ENCODE measurements at regions not wholly inside any gene's neighbourhood (a gene's known extent, or its start where the extent isn't known, plus 50 kb on each side); places are given as distances from the start of the nearest gene placed in this dataset.

DNA sequence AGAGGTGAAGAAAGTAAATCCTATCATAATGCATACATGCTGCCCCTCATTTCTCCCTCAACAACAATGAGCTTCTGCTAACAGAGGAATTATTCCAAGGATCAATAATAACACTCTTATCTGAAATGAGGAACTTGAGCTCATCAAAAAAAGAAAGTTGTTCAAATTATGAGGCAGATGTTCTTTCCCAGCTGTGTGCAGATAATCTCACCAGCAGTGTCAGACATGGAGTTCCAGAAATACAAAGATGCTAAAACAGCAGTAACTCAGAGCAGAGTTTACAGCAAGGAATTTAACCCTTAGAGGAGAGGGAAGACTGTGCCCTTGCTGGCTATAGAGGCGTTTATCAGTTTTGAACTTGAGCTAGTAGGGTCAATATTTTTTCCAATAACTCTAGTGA is 153.1 kb downstream of the TRIM36 start:
- no peaks in the 10 kb centered on the region for H3K4me1 Mint-ChIP-seq (ENCODE audit: low read depth)
- no peaks in the 10 kb centered on the region for H3K9me3 Mint-ChIP-seq
- intact Hi-C loops (cut with micrococcal nuclease) = no loop called here
- no peak overlapping the region for H3K27ac Mint-ChIP-seq
- no peaks in the 10 kb centered on the region for H3K27me3 Mint-ChIP-seq (ENCODE audit: insufficient read depth)
- H3K36me3 Mint-ChIP-seq (ENCODE audit: low read depth) = no peaks in the 10 kb centered on the region
- H3K4me3 Mint-ChIP-seq = no peak overlapping the region
- DNase-seq (ENCODE audit: low spot score) = no peak

DNA sequence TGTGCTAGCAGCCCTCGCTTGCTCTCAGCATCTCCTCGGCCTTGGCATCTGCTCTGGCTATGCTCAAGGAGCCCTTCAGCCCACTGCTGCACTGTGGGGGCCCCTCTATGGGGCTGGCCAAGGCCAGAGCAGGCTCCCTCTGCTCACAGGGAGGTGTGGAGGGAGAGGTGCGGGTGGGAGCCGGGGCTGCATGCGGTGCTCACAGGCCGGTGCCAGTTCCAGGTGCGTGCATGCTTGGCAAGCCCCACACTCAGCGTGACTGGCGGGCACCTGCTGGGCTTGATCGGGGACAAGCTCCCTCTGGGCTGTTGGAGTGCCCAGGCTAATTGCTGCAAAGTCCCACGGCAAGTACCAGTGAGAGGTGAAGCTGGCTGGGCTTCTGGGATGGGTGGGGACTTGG is 170.5 kb downstream of the TRIM36 start:
- intact Hi-C loops (cut with micrococcal nuclease) = no loop called here
- no peaks in the 10 kb centered on the region for H3K27me3 Mint-ChIP-seq (ENCODE audit: insufficient read depth)
- no peaks in the 10 kb centered on the region for H3K9me3 Mint-ChIP-seq

GRCh38 chr5:114989512-114989911 is 180.2 kb downstream of the TRIM36 start:
- no peaks in the 10 kb centered on the region for H3K27me3 Mint-ChIP-seq (ENCODE audit: insufficient read depth)
- DNase-seq (ENCODE audit: low spot score) = no peak

More for the DNA sequence above, 170.5 kb downstream of the TRIM36 start:
- no peak overlapping the region for H3K27ac Mint-ChIP-seq
- no peak overlapping the region for H3K4me3 Mint-ChIP-seq
- no peak for DNase-seq (ENCODE audit: low spot score)
- no peaks in the 10 kb centered on the region for H3K36me3 Mint-ChIP-seq (ENCODE audit: low read depth)
- no peaks in the 10 kb centered on the region for H3K4me1 Mint-ChIP-seq (ENCODE audit: low read depth)

GRCh38 chr5:114988096-114988495 is 181.6 kb downstream of the TRIM36 start:
- H3K27ac Mint-ChIP-seq = no peak overlapping the region
- intact Hi-C loops (cut with micrococcal nuclease) = no loop called here

More at GRCh38 chr5:114989512-114989911, 180.2 kb downstream of the TRIM36 start:
- no peaks in the 10 kb centered on the region for H3K36me3 Mint-ChIP-seq (ENCODE audit: low read depth)
- no peaks in the 10 kb centered on the region for H3K9me3 Mint-ChIP-seq
- H3K27ac Mint-ChIP-seq = no peak overlapping the region
- no peaks in the 10 kb centered on the region for H3K4me1 Mint-ChIP-seq (ENCODE audit: low read depth)
- H3K4me3 Mint-ChIP-seq = no peak overlapping the region
- intact Hi-C loops (cut with micrococcal nuclease) = no loop called here

GRCh38 chr5:114984796-114985195 is 184.9 kb downstream of the TRIM36 start:
- Mint-ChIP-seq H3K36me3 (ENCODE audit: low read depth) (no peaks in the 10 kb centered on the region), H3K9me3 (no peaks in the 10 kb centered on the region), H3K4me1 (ENCODE audit: low read depth) (no peaks in the 10 kb centered on the region), H3K27ac (no peak overlapping the region), H3K27me3 (ENCODE audit: insufficient read depth) (no peaks in the 10 kb centered on the region), H3K4me3 (no peak overlapping the region)
- DNase-seq (ENCODE audit: low spot score) = no peak
- intact Hi-C loops (cut with micrococcal nuclease) = no loop called here

More at GRCh38 chr5:114988096-114988495, 181.6 kb downstream of the TRIM36 start:
- Mint-ChIP-seq H3K9me3 (no peaks in the 10 kb centered on the region), H3K4me1 (ENCODE audit: low read depth) (no peaks in the 10 kb centered on the region), H3K27me3 (ENCODE audit: insufficient read depth) (no peaks in the 10 kb centered on the region), H3K4me3 (no peak overlapping the region), H3K36me3 (ENCODE audit: low read depth) (no peaks in the 10 kb centered on the region)
- no peak for DNase-seq (ENCODE audit: low spot score)

DNA sequence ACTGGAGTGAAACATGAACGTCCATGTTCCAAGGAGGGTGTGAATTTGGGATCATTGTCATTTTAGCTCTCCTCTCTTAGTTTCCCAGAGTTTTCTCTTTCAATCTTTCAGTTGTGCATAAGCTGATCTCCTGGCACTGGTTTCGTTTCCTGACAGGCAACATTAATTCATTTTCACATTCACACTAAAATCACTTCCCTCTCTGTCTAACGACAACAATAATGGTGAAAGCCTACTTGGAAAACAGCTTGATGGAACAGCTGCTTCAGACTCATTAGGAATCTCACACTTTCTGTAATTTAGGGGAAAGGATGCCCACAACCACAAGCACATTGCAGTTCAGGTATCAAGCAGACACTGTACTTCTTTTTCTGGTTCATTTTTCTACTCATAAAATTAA is 188.6 kb downstream of the TRIM36 start:
- Mint-ChIP-seq H3K36me3 (ENCODE audit: low read depth) (no peaks in the 10 kb centered on the region), H3K4me1 (ENCODE audit: low read depth) (no peaks in the 10 kb centered on the region), H3K9me3 (no peaks in the 10 kb centered on the region), H3K4me3 (no peak overlapping the region), H3K27me3 (ENCODE audit: insufficient read depth) (no peaks in the 10 kb centered on the region), H3K27ac (no peak overlapping the region)
- intact Hi-C loops (cut with micrococcal nuclease) = no loop called here
- DNase-seq (ENCODE audit: low spot score) = no peak

- intact Hi-C loops (cut with micrococcal nuclease) = no loop called here
- no peak overlapping the region for H3K27ac Mint-ChIP-seq
These were observed 191.6 kb downstream of the TRIM36 start for GRCh38 chr5:114977979-114978573.

DNA sequence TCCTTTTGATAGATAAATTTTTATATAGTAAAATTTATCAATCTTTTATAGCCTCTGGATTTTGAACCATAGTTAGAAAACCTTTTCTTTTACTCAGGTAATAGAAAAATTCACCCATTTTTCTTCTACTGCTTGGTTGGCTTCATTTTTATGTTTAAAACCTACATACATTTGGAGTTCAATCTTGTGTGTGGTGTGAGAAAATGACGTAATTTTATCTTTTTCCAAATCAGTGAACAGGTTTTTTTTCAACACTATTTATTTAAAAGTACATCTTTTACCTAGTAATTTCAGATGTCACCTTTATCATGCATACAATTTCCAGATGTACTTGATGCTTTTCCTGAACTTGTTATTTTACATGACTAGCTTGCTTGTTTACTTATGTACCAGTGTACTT is 200.2 kb downstream of the TRIM36 start:
- H3K9me3 Mint-ChIP-seq = no peaks in the 10 kb centered on the region
- H3K27ac Mint-ChIP-seq = no peak overlapping the region
- no peaks in the 10 kb centered on the region for H3K27me3 Mint-ChIP-seq (ENCODE audit: insufficient read depth)
- H3K4me1 Mint-ChIP-seq (ENCODE audit: low read depth) = no peaks in the 10 kb centered on the region
- intact Hi-C loops (cut with micrococcal nuclease) = no loop called here
- no peak for DNase-seq (ENCODE audit: low spot score)
- no peaks in the 10 kb centered on the region for H3K36me3 Mint-ChIP-seq (ENCODE audit: low read depth)
- H3K4me3 Mint-ChIP-seq = no peak overlapping the region

More at GRCh38 chr5:114977979-114978573, 191.6 kb downstream of the TRIM36 start:
- H3K27me3 Mint-ChIP-seq (ENCODE audit: insufficient read depth) = no peaks in the 10 kb centered on the region
- no peak overlapping the region for H3K4me3 Mint-ChIP-seq
- H3K4me1 Mint-ChIP-seq (ENCODE audit: low read depth) = no peaks in the 10 kb centered on the region
- no peaks in the 10 kb centered on the region for H3K9me3 Mint-ChIP-seq
- DNase-seq (ENCODE audit: low spot score) = no peak
- no peaks in the 10 kb centered on the region for H3K36me3 Mint-ChIP-seq (ENCODE audit: low read depth)

DNA sequence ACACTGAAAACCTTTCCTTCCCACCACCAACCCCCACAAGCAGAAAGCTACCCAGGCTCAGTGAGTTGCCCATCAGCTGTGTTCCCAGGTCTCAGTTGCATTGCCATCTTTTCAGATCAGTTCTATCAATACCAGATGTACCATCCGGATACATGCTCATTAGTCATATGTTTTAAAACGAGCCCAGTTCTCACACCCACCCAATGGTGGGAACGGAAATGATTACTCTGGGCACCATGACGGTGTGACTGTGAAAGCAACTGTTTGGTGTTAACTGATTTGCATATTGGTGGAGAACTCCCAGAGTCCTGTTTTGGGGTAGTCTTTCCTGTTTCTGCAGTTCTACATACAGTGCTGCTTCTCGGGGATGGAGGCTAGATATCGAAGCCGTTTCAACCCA is 212.3 kb downstream of the TRIM36 start:
- no peaks in the 10 kb centered on the region for H3K27me3 Mint-ChIP-seq (ENCODE audit: insufficient read depth)
- intact Hi-C loops (cut with micrococcal nuclease) = no loop called here
- no peaks in the 10 kb centered on the region for H3K9me3 Mint-ChIP-seq
- H3K4me3 Mint-ChIP-seq = no peak overlapping the region
- no peak for DNase-seq (ENCODE audit: low spot score)
- H3K36me3 Mint-ChIP-seq (ENCODE audit: low read depth) = no peaks in the 10 kb centered on the region
- H3K4me1 Mint-ChIP-seq (ENCODE audit: low read depth) = no peaks in the 10 kb centered on the region
- H3K27ac Mint-ChIP-seq = no peak overlapping the region

GRCh38 chr5:114953565-114953964 is 216.1 kb downstream of the TRIM36 start:
- intact Hi-C loops (cut with micrococcal nuclease) = no loop called here
- DNase-seq (ENCODE audit: low spot score) = no peak
- no peak overlapping the region for H3K27ac Mint-ChIP-seq
- no peaks in the 10 kb centered on the region for H3K27me3 Mint-ChIP-seq (ENCODE audit: insufficient read depth)
- H3K4me3 Mint-ChIP-seq = no peak overlapping the region
- H3K36me3 Mint-ChIP-seq (ENCODE audit: low read depth) = no peaks in the 10 kb centered on the region
- H3K4me1 Mint-ChIP-seq (ENCODE audit: low read depth) = no peaks in the 10 kb centered on the region
- no peaks in the 10 kb centered on the region for H3K9me3 Mint-ChIP-seq

- no peaks in the 10 kb centered on the region for H3K4me1 Mint-ChIP-seq (ENCODE audit: low read depth)
- no peaks in the 10 kb centered on the region for H3K36me3 Mint-ChIP-seq (ENCODE audit: low read depth)
- intact Hi-C loops (cut with micrococcal nuclease) = no loop called here
- no peaks in the 10 kb centered on the region for H3K27me3 Mint-ChIP-seq (ENCODE audit: insufficient read depth)
- H3K4me3 Mint-ChIP-seq = no peak overlapping the region
- H3K27ac Mint-ChIP-seq = no peak overlapping the region
- no peak for DNase-seq (ENCODE audit: low spot score)
- H3K9me3 Mint-ChIP-seq = no peaks in the 10 kb centered on the region
These were observed 216.8 kb downstream of the TRIM36 start for GRCh38 chr5:114952876-114953275.

DNA sequence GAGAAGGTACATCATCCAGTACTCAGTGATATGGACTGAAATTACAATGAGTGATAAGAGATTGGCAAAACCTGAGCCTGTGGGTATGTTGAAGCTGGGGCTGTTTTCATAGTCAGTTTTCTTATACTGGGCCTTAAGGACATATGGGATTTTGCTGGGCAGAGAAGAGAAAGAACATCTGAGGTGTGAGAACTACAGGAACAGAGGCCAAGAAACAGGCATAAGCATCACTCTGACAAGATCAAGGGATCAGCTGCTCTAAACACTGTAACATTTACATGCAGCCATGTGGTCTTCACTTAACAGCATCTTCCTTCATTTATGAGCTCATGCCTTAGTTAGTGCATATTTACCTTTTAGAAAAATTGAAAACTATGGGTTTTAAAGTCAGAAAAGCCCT is 220.0 kb downstream of the TRIM36 start:
- no peaks in the 10 kb centered on the region for H3K36me3 Mint-ChIP-seq (ENCODE audit: low read depth)
- no peaks in the 10 kb centered on the region for H3K4me1 Mint-ChIP-seq (ENCODE audit: low read depth)
- intact Hi-C loops (cut with micrococcal nuclease) = no loop called here
- no peak for DNase-seq (ENCODE audit: low spot score)
- no peaks in the 10 kb centered on the region for H3K27me3 Mint-ChIP-seq (ENCODE audit: insufficient read depth)
- H3K27ac Mint-ChIP-seq = no peak overlapping the region
- no peak overlapping the region for H3K4me3 Mint-ChIP-seq
- H3K9me3 Mint-ChIP-seq = no peaks in the 10 kb centered on the region

DNA sequence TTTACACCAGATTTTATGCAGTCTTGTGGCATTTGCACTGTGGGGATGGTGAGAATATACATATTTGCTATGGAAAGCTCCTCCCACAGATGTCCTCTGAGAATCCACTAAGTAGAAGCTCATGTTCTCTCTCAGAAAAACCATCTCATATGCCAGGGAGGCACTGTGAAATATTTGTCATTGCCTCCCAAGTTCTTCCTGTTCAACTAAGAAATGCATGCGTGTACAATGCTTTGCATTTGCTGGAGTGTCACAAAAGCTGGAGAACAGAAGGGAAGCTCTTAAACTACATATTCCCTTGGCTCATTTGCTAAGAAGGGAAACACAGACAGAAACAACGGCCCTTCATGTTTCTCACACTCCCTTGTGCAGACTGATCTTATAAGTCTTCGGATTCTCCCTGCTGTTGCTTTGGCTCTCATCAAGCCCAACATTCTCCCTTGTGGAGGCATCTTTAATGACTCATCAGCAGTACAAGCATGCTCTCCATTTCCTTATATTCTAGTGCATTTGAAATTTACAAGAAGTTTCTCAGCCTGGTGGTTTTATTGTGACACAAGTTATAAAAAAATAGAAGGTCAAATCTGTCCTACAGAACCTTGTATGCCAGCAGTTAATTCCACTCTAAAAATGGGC is 220.6 kb downstream of the TRIM36 start:
- intact Hi-C loops (cut with micrococcal nuclease) = no loop called here
- no peaks in the 10 kb centered on the region for H3K36me3 Mint-ChIP-seq (ENCODE audit: low read depth)
- H3K27me3 Mint-ChIP-seq (ENCODE audit: insufficient read depth) = no peaks in the 10 kb centered on the region
- no peaks in the 10 kb centered on the region for H3K4me1 Mint-ChIP-seq (ENCODE audit: low read depth)
- DNase-seq (ENCODE audit: low spot score) = no peak
- no peak overlapping the region for H3K4me3 Mint-ChIP-seq
- H3K27ac Mint-ChIP-seq = no peak overlapping the region
- no peaks in the 10 kb centered on the region for H3K9me3 Mint-ChIP-seq

DNA sequence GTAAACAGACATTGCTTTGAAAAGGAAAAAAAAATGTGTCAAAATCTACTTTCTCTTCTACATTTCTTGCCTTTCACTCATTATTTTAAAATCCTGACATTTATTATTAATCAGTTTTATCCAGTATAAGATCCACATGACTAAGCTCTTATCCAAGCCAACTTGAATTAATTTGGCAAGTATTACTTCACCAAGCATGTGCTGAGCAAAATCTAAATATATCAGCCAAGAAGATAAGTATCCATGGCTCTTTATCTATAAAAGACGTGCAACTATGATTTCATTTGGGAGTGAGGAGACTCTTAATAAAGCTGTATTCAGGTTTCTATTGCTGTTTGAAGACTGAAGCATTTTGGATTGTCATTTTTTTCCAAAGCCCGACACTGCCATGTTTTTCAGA is 221.3 kb downstream of the TRIM36 start:
- H3K4me3 Mint-ChIP-seq = no peak overlapping the region
- H3K27ac Mint-ChIP-seq = no peak overlapping the region
- intact Hi-C loops (cut with micrococcal nuclease) = no loop called here
- no peaks in the 10 kb centered on the region for H3K27me3 Mint-ChIP-seq (ENCODE audit: insufficient read depth)
- H3K4me1 Mint-ChIP-seq (ENCODE audit: low read depth) = no peaks in the 10 kb centered on the region
- H3K9me3 Mint-ChIP-seq = no peaks in the 10 kb centered on the region
- DNase-seq (ENCODE audit: low spot score) = no peak
- H3K36me3 Mint-ChIP-seq (ENCODE audit: low read depth) = no peaks in the 10 kb centered on the region
